ENCODE measurements at regions not wholly inside any gene's neighbourhood (a gene's known extent, or its start where the extent isn't known, plus 50 kb on each side); places are given as distances from the start of the nearest gene placed in this dataset.

DNA sequence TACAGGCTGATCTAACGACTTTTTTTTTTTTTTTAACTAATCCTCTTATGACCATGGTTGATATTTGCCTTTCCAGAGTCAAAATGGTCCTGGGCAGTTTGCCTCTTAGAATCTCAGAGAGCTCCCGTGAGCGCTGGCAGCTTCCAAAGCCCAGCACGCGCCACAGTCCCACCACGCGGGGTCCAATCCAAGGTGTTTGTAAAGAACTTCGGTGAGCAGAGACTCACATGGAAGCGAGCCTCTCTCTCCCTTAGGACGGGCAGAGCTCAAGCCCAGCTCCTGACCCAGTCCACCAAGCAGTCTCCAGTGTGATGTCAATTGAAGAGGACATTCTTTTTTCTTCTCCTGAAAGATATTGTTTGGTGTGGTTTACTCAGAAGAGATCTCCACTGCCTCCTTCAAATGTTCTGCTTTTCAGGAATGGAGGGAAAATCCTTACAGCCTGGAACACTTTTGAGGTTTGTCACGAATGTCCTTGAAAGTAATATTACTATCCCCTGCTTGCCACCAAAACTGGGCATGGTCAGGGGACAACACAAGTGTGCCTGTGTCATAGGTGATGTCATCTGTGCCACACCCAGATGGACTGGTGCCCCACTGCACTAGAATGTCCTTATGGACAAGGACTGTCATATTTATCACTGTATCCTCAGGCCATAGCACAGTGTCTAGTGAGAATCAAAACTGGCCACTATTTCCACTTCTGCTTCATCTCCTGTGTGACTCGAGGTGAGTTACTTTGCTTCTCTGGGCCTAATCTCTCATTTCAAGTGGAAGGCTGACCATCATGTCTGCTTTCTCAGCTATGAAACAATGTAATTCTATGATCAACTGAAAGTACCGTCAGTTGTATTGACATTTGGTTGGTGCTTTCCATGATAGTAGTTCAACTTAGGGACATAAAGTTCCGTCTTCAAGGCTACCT, 97.4 kb upstream of the EDEM3 start:
- Mint-ChIP-seq H3K36me3 (0 out of 2 replicates have a peak, but pooled peaks cover 2% of the 10 kb centered on the region), H3K9me3 (no peaks in the 10 kb centered on the region), H3K27ac (no peak overlapping the region), H3K4me1 (peaks cover 4% of the 10 kb centered on the region), H3K27me3 (ENCODE audit: low read depth) (no peaks in the 10 kb centered on the region; the same call in 1 of the 2 replicates), H3K4me3 (no peak overlapping the region)
- ATAC-seq (no peak), DNase-seq (ENCODE audit: low spot score) (no peak)
- ChIA-PET POLR2A (no interaction called here), CTCF (no interaction called here)
- TF ChIP-seq MXD4 (CRISPR knock-in tag; IDR thresholded peaks at IDR 0.05; ENCODE audit: borderline replicate concordance) = no peak
- TF ChIP-seq, protein P1, sequence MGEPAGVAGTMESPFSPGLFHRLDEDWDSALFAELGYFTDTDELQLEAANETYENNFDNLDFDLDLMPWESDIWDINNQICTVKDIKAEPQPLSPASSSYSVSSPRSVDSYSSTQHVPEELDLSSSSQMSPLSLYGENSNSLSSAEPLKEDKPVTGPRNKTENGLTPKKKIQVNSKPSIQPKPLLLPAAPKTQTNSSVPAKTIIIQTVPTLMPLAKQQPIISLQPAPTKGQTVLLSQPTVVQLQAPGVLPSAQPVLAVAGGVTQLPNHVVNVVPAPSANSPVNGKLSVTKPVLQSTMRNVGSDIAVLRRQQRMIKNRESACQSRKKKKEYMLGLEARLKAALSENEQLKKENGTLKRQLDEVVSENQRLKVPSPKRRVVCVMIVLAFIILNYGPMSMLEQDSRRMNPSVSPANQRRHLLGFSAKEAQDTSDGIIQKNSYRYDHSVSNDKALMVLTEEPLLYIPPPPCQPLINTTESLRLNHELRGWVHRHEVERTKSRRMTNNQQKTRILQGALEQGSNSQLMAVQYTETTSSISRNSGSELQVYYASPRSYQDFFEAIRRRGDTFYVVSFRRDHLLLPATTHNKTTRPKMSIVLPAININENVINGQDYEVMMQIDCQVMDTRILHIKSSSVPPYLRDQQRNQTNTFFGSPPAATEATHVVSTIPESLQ (CRISPR knock-in tag; IDR thresholded peaks at IDR 0.05) = no peak
- TF ChIP-seq, protein P2, sequence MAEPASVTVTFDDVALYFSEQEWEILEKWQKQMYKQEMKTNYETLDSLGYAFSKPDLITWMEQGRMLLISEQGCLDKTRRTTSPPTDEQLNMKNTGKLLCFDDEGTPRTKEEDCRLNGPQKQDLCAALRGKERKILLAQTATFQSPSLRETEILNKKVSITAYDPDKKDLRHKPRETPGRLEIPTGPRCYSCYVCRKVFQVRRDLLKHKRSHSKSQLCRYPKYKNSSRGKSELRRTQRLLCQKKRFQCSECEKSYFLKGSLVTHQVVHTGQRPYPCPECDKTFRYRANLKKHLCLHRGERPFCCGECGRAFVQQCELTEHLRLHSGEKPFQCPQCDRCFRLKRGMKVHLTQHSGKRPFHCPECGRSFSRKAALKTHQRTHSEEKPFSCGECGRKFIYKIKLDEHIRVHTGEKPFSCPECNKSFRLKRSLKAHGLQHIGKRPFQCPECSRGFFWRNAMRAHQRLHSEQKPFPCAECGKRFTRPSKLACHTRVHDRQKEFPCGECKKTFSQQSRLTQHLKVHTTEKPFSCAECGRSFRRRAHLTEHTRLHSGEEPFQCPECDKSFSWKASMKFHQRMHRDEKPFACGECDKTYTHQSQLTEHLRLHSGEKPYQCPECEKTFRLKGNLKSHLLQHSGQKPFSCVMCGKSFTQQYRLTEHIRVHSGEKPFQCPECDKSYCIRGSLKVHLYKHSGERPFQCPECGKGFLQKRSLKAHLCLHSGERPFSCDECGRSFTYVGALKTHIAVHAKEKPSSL (CRISPR knock-in tag; conservative IDR thresholded peaks at IDR 0.05) = no peak
- TF ChIP-seq, protein P3, sequence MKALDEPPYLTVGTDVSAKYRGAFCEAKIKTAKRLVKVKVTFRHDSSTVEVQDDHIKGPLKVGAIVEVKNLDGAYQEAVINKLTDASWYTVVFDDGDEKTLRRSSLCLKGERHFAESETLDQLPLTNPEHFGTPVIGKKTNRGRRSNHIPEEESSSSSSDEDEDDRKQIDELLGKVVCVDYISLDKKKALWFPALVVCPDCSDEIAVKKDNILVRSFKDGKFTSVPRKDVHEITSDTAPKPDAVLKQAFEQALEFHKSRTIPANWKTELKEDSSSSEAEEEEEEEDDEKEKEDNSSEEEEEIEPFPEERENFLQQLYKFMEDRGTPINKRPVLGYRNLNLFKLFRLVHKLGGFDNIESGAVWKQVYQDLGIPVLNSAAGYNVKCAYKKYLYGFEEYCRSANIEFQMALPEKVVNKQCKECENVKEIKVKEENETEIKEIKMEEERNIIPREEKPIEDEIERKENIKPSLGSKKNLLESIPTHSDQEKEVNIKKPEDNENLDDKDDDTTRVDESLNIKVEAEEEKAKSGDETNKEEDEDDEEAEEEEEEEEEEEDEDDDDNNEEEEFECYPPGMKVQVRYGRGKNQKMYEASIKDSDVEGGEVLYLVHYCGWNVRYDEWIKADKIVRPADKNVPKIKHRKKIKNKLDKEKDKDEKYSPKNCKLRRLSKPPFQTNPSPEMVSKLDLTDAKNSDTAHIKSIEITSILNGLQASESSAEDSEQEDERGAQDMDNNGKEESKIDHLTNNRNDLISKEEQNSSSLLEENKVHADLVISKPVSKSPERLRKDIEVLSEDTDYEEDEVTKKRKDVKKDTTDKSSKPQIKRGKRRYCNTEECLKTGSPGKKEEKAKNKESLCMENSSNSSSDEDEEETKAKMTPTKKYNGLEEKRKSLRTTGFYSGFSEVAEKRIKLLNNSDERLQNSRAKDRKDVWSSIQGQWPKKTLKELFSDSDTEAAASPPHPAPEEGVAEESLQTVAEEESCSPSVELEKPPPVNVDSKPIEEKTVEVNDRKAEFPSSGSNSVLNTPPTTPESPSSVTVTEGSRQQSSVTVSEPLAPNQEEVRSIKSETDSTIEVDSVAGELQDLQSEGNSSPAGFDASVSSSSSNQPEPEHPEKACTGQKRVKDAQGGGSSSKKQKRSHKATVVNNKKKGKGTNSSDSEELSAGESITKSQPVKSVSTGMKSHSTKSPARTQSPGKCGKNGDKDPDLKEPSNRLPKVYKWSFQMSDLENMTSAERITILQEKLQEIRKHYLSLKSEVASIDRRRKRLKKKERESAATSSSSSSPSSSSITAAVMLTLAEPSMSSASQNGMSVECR (CRISPR knock-in tag; IDR thresholded peaks at IDR 0.05; ENCODE audit: borderline replicate concordance) = no peak
- TF ChIP-seq, protein P4, sequence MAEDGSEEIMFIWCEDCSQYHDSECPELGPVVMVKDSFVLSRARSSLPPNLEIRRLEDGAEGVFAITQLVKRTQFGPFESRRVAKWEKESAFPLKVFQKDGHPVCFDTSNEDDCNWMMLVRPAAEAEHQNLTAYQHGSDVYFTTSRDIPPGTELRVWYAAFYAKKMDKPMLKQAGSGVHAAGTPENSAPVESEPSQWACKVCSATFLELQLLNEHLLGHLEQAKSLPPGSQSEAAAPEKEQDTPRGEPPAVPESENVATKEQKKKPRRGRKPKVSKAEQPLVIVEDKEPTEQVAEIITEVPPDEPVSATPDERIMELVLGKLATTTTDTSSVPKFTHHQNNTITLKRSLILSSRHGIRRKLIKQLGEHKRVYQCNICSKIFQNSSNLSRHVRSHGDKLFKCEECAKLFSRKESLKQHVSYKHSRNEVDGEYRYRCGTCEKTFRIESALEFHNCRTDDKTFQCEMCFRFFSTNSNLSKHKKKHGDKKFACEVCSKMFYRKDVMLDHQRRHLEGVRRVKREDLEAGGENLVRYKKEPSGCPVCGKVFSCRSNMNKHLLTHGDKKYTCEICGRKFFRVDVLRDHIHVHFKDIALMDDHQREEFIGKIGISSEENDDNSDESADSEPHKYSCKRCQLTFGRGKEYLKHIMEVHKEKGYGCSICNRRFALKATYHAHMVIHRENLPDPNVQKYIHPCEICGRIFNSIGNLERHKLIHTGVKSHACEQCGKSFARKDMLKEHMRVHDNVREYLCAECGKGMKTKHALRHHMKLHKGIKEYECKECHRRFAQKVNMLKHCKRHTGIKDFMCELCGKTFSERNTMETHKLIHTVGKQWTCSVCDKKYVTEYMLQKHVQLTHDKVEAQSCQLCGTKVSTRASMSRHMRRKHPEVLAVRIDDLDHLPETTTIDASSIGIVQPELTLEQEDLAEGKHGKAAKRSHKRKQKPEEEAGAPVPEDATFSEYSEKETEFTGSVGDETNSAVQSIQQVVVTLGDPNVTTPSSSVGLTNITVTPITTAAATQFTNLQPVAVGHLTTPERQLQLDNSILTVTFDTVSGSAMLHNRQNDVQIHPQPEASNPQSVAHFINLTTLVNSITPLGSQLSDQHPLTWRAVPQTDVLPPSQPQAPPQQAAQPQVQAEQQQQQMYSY (CRISPR knock-in tag; IDR thresholded peaks at IDR 0.05) = no peak
- TF ChIP-seq TEAD4 (CRISPR knock-in tag; IDR thresholded peaks at IDR 0.05) = no peak
- TF ChIP-seq NR2C2 (CRISPR knock-in tag; IDR thresholded peaks at IDR 0.05) = no peak
- TF ChIP-seq NFATC4 (CRISPR knock-in tag; IDR thresholded peaks at IDR 0.05) = no peak
- TF ChIP-seq SMAD3 (CRISPR knock-in tag; IDR thresholded peaks at IDR 0.05; ENCODE audit: borderline replicate concordance) = no peak
- no peak for TF ChIP-seq NFE2L1 (CRISPR knock-in tag; IDR thresholded peaks at IDR 0.05)
- TF ChIP-seq ZNF423 (CRISPR knock-in tag; IDR thresholded peaks at IDR 0.05) = no peak
- TF ChIP-seq OVOL2 (CRISPR knock-in tag; IDR thresholded peaks at IDR 0.05; ENCODE audit: borderline replicate concordance) = no peak
- TF ChIP-seq, protein P5, sequence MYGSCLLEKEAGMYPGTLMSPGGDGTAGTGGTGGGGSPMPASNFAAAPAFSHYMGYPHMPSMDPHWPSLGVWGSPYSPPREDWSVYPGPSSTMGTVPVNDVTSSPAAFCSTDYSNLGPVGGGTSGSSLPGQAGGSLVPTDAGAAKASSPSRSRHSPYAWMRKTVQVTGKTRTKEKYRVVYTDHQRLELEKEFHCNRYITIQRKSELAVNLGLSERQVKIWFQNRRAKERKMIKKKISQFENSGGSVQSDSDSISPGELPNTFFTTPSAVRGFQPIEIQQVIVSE (CRISPR knock-in tag; IDR thresholded peaks at IDR 0.05; ENCODE audit: borderline replicate concordance) = no peak
- no peak for TF ChIP-seq GTF2I (CRISPR knock-in tag; conservative IDR thresholded peaks at IDR 0.05)
- TF ChIP-seq, protein P6, sequence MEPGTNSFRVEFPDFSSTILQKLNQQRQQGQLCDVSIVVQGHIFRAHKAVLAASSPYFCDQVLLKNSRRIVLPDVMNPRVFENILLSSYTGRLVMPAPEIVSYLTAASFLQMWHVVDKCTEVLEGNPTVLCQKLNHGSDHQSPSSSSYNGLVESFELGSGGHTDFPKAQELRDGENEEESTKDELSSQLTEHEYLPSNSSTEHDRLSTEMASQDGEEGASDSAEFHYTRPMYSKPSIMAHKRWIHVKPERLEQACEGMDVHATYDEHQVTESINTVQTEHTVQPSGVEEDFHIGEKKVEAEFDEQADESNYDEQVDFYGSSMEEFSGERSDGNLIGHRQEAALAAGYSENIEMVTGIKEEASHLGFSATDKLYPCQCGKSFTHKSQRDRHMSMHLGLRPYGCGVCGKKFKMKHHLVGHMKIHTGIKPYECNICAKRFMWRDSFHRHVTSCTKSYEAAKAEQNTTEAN (CRISPR knock-in tag; IDR thresholded peaks at IDR 0.05) = no peak
- TF ChIP-seq JUN (CRISPR knock-in tag; IDR thresholded peaks at IDR 0.05) = no peak

Data from WTC11 (cell line).